ENCODE measurements at regions not wholly inside any gene's neighbourhood (a gene's known extent, or its start where the extent isn't known, plus 50 kb on each side); places are given as distances from the start of the nearest gene placed in this dataset.
"Not testable (repeated sequence)": the region's sequence is repeated elsewhere in the genome, so short reads cannot be mapped to it uniquely, and the experiment has no call there.

DNA sequence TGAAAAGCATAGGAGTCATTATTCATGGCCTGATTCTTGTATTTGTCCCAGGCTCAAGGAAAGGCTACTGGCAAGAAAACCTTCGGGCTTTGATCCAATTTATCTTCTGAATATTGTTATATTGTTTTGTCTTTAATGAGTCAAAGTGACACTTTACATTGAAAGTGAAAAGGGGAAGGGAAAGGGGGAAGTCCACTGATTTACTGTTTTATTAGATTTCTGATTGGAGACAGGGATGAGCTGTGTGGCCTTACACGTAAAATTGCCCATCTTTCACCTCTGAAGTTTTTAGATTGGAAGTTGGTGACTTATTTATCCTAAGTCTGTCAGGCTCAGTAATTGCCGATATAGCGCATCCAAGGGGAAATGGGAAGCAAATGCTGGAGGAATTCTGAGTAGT lies 843.8 kb upstream of the LRRTM1 start:
- DNase-seq, result no peak

DNA sequence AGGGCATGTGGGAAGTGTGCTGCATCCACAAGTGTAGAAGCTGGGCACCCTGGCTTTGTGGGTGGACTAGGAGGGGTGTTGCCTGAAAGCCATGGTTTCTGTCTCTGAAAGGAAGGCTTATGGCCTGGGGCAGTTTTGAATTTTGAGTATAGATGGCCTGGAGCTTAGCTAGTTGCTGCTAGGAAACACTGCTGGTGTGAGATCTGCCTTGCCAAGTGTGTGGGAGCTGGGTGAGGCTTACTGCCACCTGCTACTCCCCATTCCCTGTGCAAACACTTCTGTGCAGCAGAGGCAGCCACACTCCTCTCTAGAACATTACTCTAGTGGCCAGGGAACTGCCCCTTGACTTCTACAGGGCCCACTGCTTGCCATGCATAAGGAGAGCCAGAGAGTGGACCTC lies 831.7 kb upstream of the LRRTM1 start:
- DNase-seq, result no peak

DNA sequence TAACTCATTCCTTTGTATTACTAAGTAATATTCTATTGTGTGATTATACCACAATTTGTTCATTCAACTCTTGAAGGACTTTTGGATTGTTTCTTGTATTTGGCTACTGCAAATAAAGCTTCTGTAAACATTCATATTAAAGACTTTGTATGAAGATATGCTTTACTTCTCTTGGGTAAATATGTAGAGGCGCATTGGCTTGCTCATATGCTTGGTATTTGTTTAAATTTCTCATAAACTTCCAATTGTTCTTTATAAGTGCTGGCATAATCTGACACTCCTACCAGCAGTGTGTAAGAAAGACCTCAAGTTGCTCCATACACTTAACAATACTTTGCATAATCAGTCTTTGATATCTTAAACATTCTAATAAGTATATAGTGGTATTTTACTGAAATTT lies 792.8 kb upstream of the LRRTM1 start:
- no peak for DNase-seq

DNA sequence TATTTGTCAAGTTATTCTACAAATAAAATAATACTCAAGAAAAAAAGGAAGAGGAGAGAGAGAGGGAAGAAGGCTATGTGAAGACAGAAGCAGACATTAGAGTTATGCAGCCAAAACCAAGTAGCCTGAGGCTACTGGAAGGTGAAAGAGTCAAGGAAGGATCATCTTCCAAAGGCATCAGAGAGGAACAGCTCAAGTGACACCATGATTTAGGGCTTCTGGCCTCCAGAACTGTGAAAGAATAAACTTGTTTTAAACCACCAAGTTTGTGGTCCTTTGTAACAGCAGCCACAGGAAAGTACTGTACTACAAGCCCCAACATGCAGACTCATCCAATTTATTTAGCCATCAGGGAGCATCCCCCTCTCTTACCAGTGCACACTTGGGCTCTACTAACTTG lies 788.5 kb upstream of the LRRTM1 start:
- no peak for DNase-seq

DNA sequence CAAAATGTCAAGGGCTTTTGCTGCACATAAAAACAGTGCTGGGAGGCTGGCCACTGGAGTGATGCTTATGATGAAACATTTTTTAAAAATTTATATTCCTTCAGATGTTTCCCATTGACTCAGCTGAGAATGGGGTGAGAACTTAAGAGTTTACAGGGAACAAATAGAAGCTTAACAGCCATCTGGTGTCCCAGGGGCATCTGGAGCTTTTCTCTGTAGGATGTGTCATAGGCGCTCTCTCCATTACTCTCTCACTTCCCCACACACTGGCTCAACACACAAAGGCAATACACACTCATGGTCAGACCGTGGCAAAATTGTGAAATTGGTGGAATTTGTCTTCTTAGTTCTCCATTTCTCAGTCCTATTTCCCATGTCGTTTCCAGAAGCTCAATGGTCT lies 783.1 kb upstream of the LRRTM1 start:
- DNase-seq, result no peak

DNA sequence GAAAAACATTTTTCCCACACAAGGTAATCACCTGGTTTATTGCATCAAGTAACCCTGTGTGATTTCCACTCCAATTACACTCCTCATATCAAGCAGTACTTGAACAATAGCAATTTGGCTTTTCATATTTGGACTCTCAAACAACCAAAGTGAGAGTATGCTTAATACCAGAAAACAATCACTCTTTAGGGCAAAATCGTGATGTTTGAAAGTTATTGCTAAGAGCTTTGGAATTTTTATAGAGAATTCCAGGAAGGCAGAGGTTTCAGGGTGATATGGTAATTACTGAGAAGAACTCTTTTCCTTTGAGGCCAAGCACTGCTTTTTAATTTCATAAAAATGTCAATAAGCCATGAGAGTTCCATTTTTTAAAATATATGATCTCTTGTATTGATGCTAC lies 779.5 kb upstream of the LRRTM1 start:
- DNase-seq, result no peak

DNA sequence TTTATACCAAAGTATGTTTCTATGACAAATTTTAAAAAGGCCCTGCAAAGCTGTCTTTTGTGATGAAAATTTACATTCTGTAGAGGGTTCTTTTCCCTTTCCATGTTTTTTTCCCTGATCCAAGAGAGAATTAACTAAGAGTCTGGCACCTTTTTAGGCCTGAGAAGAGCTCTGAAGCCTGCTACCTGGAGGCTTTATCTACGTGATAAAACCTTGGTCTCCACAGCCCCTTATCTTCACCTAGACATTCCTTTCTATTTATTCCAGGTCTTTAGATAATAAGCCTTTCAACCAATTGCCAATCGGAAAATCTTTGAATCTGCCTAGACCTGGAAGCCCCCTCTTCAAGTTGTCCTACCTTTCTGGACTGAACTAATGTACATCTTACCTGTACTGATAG lies 774.1 kb upstream of the LRRTM1 start:
- no peak for DNase-seq

DNA sequence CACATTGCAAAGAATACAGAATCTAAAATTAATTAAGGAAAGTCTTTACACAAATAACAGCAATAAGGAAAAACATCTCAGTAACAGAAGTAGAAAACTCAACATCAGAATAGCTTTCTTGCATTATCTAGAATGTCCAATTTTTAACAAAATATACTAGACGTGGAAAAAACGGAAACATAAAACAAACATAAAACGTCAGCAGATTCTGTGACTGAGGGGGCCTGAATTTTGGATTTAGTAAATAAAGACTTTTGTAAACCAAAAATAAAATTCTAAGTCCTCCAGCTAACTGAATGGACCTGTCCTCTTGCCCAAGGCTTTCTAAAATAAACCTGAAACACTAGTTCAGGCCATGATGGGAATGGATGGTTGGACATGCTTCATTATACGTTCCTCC lies 773.5 kb upstream of the LRRTM1 start:
- DNase-seq, result no peak

DNA sequence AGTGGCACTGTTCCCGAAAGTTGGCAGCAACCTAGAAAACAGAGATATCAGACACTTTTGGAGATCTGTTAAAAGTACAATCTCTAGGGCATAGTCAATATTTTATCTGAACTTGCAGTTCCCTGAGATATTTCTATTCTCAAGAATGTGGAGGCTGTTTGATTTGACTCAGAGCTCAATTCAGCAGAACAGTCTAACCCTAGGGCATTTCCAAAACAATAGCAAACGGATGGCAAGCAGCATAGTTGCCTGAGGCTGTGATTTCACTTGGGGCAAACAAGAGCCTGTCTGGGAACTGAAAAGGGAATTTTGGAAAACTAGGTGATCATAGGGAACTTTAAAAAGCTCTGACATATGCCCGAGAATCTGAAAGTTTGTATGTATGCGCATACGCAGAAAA lies 772.8 kb upstream of the LRRTM1 start:
- no peak for DNase-seq

DNA sequence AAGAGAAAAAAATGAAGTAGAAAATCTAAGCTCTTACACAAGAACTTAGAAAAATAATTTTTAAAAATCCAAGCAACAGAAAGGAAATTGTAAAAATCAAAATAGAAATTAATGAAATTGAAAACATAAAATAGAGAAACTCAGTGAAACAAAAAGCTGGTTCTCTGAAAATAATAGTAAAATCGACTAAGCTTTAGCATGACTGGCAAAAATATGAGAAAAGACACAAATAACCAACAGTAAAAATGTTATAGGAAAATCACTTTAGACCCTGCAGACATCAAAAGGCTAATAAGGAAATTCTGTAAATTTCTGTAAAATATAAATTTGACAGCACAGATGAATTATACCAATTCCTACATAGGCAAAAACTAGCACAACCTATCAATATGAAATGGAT lies 768.9 kb upstream of the LRRTM1 start:
- no peak for DNase-seq

DNA sequence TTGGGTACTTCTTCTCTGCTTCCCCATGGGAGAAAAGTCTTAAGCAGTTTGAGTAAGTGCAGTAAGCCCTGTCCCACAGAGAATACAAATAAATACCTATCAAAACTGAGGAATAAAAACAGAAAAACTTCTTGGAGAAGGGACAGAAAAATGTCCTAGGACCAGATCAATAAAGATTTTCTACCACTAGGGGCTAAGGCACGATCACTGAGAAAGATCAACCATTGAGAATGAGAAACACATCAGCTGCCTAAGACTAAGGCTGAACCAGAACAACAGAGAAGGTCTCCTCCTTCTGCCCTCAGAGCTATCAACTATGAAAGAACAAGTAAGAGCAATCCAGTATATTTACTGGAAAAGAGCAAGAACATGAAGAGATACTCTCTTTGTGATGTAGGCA lies 763.6 kb upstream of the LRRTM1 start:
- no peak for DNase-seq

DNA sequence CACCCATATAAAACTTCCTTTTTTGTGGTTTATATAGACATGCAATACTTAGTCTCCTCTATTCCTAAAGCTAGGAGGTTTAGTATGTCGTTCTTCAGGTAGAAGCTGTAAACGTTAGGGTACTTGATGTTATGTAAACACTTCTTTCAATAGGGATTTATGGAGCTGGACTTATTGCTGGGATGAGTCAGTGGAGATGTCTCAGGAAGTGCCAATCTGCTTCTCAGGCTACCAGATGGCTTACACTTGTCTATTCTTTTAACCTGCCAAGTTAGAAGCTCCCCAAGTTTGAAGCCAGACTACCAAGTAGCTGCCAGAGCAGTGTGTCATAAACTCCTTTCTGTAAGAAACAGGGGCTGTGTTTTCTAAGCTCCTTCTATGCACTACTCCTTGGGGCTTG lies 756.5 kb upstream of the LRRTM1 start:
- no peak for DNase-seq

DNA sequence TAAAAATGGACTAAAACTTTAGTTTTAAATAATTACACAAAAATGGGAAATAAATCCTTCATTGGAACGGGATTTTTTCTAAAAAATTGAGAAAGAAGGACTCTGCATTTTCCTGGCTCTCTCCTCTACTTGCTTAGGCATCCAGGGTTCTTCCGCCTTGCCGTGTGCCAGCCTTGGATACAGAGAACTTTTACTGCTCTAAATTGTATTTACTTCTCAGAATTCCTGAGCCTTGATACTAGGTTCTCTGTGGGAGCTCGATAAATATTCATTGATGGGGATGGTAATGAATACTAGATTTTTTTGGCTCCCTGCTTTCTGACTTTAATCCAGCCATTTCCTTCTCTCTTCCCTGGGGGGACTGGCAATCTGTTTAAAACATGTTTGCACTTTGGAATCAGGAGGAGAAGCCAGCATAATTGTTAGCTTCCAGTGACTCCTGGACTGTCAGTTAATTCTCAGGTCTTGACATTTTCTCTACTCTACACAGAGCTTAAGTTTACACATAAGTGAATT lies 746.1 kb upstream of the LRRTM1 start:
- DNase-seq, result no peak

DNA sequence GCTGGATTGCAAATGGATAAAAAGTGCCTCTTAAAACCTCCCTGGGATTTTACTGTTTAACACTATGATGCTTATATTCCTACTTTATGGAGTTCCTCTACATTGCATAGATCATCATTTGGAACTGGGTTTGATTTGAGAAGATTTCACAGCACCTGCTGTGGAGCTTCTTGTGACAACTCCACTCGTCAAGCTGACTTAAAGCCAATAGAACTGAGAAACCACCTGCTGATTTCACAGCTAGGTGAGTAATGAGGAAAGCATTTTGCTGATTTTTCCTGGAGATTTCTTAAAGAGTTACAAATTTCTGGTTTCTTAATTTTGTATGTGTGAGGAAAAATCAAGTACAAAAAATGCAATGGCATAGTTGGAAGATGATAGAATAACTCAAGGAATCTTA lies 739.1 kb upstream of the LRRTM1 start:
- no peak for DNase-seq

DNA sequence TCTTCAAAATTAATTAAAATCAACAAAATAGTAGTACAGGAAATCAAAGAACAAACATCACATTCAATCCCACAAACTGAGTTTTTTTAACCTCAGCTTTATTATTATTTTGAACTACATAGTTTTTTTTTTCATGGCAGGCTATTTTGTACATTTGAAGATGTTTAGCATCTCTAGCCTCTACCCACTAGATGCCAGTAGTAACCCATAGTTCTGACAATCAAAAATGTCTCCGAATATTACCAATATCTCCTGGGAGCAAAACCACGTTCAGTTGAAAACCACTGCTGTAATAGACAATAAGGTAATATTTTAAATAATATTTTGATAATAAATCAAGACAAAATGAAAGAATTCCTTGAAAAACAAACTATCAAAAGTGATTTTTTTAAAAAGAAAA lies 702.6 kb upstream of the LRRTM1 start:
- DNase-seq, result no peak

DNA sequence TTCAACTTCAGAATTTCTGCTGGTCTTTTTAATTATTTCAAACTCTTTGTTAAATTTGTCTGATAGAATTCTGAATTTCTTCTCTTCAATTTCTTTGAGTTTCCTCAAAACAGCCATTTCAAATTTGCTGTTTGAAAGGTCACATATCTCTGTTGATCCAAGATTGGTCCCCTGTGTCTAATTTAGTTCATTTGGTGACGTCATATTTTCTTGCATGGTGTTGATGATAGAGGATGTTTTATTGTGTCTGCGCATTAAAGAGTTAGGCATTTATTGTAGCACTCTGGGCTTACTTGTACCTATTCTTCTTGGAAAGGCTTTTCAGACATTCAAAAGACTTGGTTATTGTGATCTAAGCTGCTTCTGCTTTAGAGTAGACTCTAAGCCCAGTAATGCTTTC lies 698.4 kb upstream of the LRRTM1 start:
- DNase-seq, result no peak

DNA sequence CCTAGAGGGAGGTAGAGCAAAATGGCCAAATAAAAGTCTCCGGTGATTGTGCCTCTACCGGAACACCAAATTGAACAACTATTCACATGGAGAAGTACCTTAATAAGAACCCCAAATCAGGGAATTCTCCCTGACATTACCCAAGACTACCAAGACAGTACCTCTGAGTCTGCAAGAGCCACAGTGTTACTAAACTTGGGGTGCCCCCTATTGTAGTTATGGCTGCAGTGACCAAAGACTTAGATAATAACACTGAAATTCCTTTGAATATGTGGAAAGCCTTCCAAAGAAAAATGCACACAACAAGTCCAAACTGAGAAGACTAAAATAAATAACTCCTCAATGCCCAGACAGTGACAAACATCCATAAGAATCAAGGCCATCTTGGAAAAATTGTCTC lies 682.9 kb upstream of the LRRTM1 start:
- no peak for DNase-seq

DNA sequence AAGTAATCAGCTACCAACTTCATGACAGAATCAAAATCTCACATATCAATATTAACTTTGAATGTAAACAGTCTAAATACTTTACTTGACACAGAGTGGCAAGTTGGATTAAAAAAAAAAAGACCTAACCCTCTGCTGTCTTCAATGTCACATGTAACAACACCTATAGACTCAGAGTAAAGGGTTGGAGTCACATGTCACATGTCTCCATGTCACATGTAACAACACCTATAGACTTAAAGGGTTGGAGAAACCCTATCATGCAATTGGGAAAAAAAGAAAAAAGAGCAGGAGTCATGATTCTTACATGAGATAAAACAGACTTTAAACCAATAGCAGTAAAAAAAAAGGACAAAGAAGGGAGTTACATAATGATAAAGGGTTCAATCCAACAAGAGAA lies 665.3 kb upstream of the LRRTM1 start:
- DNase-seq, result no peak

DNA sequence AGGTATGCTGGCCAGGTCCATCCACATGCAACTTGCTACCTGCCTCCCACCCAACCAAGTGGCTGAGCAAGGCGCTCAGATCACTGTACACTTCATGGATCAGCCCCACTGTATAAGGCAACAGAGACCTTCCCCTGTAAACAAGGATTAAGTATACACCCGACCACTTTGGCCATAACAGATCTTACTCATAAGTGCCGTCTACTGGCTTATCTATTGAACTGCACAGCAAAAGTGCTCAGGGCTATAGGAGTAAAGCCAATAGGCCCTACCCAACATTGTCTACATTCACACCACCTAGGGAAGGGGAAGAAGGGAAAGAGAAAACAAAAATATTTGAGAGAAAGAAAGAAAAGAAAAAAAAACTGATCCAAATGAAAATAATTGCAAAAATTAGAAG lies 663.9 kb upstream of the LRRTM1 start:
- no peak for DNase-seq

DNA sequence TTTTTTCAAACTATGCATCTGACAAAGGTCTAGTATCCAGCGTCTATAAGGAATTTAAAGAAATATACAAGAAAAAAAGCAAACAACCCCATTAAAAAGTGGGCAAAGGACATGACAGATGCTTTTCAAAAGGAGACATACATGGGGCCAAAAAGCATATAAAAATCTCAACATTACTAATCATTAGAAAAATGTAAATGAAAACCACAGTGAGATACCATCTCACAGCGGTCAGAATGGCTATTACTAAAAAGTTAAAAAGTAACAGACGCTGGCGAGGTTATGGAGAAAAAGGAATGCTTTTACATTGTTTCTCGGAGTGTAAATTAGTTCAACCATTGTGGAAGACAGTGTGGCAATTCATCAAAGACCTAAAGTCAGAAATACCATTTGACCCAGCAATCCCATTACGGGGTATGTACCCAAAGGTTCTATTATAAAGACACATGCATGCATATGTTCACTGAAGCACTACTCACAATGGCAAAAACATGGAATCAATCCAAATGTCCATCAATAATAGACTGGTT lies 643.1 kb upstream of the LRRTM1 start:
- no peak for DNase-seq

DNA sequence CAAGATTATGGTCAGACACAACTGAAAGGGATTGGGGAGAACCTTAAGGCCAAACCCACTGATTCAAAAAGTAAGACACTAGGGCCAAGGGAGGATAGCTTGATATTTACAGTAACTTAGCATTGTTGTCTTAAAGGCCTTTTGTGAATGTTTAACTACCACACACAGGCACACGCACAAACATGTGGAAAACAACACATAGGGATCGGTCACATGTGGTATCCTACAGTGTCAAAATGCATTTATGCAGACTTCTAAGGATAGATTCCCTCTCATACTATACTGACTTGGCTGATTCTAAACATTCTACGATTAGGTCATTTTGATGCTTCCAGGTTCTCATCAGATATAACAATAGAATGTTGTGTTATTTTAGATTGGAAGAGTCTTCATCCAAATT lies 638.9 kb upstream of the LRRTM1 start:
- no peak for DNase-seq

DNA sequence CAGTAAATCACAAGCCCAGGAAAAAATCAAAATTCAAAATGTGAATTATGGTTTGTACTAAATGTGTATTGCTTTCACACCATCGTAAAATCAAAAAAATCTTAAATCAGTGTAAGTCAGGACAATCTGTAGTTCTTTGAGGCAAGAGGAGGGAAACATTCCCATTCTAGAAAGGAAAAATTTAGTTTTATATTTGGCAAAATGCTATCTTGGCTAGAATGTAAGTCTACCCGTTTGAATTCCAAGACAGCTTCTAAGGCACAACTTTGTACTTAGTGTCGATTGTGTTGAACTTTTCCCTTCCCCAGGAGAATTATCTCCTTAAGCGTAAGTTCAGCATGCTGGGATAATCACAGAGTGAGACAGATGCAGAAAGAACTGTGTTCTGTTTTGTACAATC lies 638.2 kb upstream of the LRRTM1 start:
- DNase-seq, result no peak

DNA sequence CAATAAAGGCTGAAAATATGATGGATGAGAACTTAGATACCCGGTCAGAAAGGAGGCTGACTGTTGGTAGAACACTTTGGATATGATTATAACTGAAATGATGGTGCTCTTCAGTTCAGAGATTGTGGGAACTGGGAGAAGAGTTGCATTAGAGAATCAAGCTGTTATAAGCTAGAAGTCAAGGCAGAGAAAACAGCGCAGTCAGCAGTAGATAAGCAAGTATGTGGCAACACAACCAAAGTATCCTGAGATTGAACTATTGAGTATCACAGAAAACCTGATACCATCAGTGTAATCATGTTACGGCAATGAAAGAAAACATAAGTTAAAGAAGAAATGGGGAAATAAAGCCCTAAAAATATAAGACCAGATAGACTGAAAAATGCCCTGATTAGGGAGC lies 633.9 kb upstream of the LRRTM1 start:
- DNase-seq, result no peak

DNA sequence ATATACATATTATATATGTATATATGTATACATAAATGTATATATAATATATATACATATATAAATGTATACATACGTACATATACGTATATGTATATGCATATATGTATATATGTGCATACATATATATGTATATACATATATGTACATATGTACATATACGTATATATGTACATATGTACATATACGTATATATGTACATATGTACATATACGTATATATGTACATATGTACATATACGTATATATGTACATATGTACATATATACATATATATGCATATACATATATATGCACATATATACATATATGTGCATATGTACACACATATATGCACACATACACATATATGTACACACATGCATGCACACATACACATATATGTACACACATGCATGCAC lies 627.3 kb upstream of the LRRTM1 start:
- DNase-seq, result not testable (repeated sequence)

DNA sequence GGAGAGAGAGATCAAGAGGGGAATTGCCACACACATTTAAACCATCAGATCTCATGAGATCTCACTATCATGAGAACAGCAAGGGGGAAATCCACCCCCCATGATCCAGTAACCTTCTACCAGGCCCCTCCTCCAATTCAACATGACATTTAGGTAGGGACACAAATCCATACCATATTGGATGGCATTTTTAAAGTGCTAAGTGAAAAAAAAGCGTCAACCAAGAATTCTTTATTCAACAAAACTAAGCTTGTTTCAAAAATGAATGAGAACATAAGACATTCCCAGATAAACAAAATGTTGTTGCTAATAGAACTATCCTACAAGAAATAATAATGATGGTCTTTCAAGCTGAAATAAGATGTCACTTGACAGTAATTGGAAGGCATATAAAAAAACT lies 626.2 kb upstream of the LRRTM1 start:
- no peak for DNase-seq

DNA sequence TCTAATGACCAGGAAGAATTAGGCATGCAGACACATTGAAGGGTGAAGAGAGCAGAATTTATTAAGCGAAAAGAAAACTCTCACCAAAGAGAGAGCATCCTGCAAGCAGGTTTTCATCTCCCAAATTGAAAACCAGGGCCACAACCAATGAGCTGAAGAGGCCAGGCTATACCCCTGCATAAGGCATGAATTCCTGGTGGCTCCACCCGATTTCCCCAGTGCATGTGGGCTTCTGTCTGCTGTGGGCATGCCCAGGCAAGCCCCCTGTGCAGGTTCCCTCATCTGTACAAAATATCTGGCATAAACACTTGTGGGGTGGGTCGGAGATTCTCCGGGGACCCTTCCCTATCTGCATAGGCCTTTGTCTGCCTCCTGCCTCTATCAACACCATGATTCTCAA lies 621.6 kb upstream of the LRRTM1 start:
- DNase-seq, result no peak

All from fibroblast of skin of scalp (primary cell).